GM18867 (cell line): ENCODE measurements at regions not wholly inside any gene's neighbourhood (a gene's known extent, or its start where the extent isn't known, plus 50 kb on each side); places are given as distances from the start of the nearest gene placed in this dataset.
"Not testable (repeated sequence)": the region's sequence is repeated elsewhere in the genome, so short reads cannot be mapped to it uniquely, and the experiment has no call there.

Source experiments
- ATAC-seq: cut with Tn5 transposase; IDR thresholded peaks from one replicate; pipeline ENCODE4 v1.9.1; 2021; ENCODE audit warnings: mild to moderate bottlenecking, moderate library complexity; ENCODE audit not compliant: unreplicated experiment

GRCh38 chr4:101670897-101671296 is 119.6 kb upstream of the BANK1 start:
- no peak for ATAC-seq

GRCh38 chr4:101670370-101670769 is 120.2 kb upstream of the BANK1 start:
- ATAC-seq: no peak

DNA sequence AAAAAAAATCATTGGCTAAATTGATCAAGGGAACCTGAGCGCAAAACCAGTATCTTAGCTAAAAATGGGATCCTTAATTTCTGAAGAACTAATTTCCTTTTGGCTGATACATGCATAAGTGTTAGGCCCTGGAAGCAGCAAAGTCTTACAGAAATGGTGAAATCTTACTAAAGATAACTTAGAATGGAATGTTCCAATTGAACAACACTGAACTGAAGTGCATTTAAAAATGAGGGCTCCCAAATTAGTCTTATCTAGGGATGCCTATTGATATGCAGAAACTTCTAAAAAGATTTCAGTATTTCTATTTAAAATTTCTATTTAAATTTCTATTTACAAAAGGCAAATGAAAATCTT is 120.7 kb upstream of the BANK1 start:
- no peak for ATAC-seq

DNA sequence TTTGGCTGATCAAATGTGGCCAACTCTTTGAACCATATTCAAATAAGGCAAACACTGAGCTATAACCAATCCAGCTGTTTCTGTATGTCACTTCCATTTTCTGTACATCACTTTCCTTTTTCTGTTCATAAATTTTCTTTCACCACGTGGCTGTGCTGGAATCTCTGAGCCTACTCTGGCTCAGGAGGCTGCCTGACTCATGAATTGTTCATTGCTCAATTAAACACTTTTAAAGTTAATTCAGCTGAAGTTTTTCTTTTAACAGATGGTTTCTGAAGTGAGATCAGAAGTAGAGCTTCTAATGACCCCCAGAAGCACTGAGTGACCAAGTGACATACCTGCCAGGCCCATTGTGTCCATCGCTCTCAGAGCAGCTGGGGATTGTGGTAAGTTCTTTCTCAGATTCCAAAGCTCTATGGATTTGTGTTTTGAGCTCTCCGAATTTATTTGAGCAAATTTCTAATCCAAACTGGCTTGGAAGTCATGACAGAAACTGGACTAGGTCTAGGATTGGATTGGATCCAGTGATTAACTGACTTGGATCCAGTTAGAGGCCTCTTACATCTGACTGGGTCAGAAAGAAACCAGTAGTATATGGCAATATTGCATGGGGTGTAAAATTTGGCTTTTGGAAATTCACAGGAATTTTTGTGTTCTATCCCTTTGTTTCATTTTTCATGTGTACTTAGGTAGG is 121.2 kb upstream of the BANK1 start:
- ATAC-seq: no peak

GRCh38 chr4:101667348-101667747 is 123.2 kb upstream of the BANK1 start:
- no peak for ATAC-seq

- no peak for ATAC-seq
These were observed 129.9 kb upstream of the BANK1 start for GRCh38 chr4:101660607-101661006.

GRCh38 chr4:101655857-101656256 is 134.7 kb upstream of the BANK1 start:
- ATAC-seq: no peak

GRCh38 chr4:101655005-101655404 is 135.5 kb upstream of the BANK1 start:
- ATAC-seq: no peak

DNA sequence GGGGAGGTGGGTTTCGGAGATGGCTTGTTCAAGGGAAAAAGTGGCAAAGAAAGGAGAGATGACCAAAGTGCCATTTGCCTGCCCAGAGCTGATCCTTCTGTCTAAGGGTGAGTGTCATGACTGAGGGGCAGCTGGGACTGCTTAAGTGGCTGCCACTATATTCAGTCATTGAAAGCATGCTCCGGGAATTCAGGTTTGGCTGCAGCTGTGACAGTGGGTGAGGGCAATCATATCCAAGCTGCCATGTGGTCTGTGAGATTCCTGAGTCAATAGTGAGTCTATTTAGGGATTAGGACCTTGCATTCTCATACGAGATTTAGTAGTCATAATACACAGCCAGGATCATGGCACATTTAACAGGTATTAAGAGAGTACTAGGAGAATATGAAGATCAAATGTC is 138.8 kb upstream of the BANK1 start:
- no peak for ATAC-seq

- no peak for ATAC-seq
These were observed 140.6 kb upstream of the BANK1 start for GRCh38 chr4:101649790-101650515.

DNA sequence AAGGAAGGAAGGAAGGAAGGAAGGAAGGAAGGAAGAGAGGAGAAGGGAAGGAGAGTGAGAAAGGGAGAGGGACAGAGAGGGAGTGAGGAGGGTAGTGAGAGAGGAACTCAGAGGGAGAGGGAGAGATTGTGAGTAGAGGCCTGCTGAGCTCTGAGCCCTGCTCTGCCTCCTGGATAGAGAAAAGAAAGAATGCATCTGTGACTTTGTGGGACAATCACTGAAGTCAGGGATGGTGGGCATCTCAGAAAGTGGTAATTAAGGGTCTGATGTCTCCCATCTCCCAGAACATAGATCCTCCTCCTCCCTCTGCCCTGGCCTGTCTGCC is 142.9 kb upstream of the BANK1 start:
- ATAC-seq: no peak

DNA sequence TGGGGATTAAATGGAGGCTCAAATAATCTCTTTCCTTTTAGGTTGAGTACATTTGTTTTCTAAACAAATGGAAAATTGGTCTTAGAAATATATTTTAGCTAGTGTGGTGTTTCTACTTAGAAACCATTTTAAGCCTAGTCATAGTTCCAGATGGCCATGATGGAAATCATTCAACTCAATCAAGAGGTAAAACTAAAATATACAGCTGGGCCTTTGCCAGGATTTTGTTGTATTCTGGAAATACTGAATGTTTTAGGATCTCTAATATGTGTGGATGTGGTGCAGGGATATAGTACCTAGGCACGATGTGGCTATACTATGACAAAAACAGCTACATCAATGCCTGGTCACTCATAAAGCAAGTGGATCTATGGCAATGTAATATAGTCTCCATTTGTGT is 146.0 kb upstream of the BANK1 start:
- no peak for ATAC-seq

GRCh38 chr4:101643186-101643837 is 147.2 kb upstream of the BANK1 start:
- no peak for ATAC-seq

- ATAC-seq: not testable (repeated sequence)
These were observed 157.8 kb upstream of the BANK1 start for GRCh38 chr4:101632766-101633165.

DNA sequence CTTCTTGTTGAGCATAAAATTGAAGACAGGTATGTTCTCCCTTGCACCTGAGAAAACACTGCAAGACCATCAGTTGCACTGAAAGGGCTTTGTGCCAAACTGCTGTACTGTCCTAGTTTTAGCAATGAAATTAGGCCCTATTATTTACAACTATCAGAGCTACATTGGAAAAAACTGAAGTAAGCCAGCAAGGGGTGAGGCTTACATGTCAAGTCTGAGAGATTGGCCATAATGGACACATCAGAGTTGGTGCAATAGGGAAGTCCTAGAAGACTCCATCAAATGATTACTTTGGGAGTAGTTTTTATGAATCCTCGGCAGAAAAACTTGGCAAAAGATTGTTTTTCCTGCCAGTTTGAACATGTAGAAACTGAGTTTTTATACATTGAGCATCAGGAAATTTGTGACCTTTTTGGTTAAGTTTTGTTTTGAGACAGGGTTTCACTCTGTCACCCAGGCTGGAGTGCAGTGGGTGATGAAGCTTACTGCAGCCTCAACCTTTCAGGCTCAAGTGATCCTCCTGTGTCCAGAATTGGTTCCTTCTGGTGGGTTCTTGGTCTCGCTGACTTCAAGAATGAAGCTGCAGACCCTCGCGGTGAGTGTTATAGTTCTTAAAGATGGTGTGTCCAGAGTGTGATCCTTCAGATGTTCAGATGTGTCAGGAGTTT is 160.1 kb upstream of the BANK1 start:
- ATAC-seq: no peak

GRCh38 chr4:101621120-101621519 is 169.4 kb upstream of the BANK1 start:
- ATAC-seq: no peak

GRCh38 chr4:101615652-101616051 is 174.9 kb upstream of the BANK1 start:
- ATAC-seq: no peak

DNA sequence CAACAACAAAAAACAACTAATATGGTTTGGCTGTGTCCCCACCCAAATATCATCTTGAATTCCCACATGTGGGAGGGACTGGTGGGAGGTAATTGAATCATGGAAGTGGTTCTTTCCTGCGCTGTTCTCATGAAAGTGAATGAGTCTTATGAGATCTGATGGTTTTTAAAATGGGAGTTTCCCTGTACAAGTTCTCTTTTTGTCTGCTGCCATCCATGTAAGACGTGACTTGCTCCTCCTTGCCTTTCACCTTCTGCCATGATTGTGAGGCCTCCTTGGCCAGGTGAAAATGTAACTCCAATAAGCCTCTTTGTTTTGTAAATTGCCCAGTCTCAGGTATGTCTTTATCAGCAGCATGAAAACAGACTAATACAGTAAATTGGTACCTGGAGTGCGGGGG is 183.5 kb upstream of the BANK1 start:
- not testable (repeated sequence) for ATAC-seq

DNA sequence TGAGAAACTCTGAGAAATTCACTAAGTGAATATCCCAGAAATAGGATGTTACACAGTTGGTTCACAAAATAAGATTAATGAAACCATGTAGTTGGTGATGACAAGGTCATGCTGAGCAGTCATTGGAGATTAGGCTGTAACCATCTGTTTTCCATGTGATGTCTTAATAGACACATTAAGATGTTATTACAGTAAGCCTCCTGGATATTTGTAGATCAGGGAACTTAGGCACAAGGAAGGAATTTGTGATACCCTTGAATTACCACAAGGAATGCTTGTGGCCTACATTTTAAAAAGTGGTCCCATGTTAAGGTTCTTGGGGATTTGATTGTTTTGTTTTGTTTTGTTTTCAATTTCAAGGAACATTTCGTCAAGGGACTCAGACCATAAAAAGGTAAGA is 185.6 kb upstream of the BANK1 start:
- ATAC-seq: no peak

DNA sequence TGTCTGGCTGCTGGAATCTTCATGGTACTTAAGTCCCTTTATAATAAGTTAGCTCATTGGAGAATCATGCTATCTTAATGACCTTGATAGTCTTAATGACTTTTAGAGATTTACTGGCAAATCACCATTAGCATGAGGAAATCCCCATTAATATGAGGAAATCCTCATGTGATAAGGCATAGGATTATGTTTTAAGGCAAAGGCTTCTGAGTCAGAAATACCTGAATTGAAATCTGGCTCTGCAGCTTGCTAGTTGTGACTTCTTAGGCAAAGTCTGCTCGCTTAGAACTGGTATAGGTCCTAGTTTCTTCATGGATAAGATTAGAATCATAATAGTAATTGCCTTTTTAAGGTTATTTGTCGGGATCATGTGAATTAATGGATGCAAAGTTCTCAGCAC is 190.2 kb upstream of the BANK1 start:
- no peak for ATAC-seq

DNA sequence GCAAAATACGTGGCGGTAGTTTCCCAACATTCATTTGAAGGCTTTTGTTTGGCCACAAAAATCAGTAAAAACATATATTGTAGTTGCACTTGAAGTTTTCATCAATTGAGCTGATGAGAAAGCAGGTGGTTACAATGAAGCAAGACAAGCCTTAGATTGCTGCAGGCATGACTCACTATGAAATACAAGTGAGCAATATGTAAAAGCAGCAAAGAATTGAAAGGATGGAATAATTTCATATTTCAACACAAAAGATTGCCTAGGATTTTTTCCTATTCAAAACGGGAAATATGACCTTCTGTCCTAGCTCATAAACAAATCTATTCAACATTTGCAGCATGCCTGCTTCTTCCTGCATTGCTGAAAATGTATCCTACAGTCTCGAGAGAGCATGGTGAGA is 190.9 kb upstream of the BANK1 start:
- no peak for ATAC-seq
